ENCODE measurements at regions not wholly inside any gene's neighbourhood (a gene's known extent, or its start where the extent isn't known, plus 50 kb on each side); places are given as distances from the start of the nearest gene placed in this dataset.

- DNase-seq, result no peak
- no peak for ATAC-seq (ENCODE audit: poor library complexity)
- Histone ChIP-seq H3K9me3 (ENCODE audit: control insufficient read depth in 1 of 2, insufficient read depth in 1 of 2, low read length in 2 of 2) (no peaks in the 10 kb centered on the region), H3K27ac (ENCODE audit: low read depth in 1 of 2, low read length in 2 of 2) (no peak overlapping the region), H3K36me3 (ENCODE audit: insufficient read depth, low read length) (no peaks in the 10 kb centered on the region), H3K27me3 (ENCODE audit: control insufficient read depth in 1 of 2, insufficient read depth in 2 of 2, low read length in 2 of 2) (no peaks in the 10 kb centered on the region), H3K4me3 (ENCODE audit: low read length) (no peak overlapping the region), H3K4me1 (ENCODE audit: insufficient read depth, low read length) (peaks cover under 1% of the 10 kb centered on the region)
- CTCF ChIA-PET, result no interaction called here
- H3K9me3 Mint-ChIP-seq, result no peaks in the 10 kb centered on the region
- peaks cover 20% of the 10 kb centered on the region for H3K4me1 Mint-ChIP-seq (ENCODE audit: low read depth)
- TF ChIP-seq CTCF (IDR thresholded peaks at IDR 0.05), result no peak
- H3K4me3 Mint-ChIP-seq, result no peak overlapping the region
- POLR2A ChIA-PET, result no interaction called here
- H3K27me3 Mint-ChIP-seq, result no peaks in the 10 kb centered on the region
- no peaks in the 10 kb centered on the region for H3K36me3 Mint-ChIP-seq (ENCODE audit: low read depth)
- H3K27ac Mint-ChIP-seq, result no peak overlapping the region
- intact Hi-C loops (cut with DNase I, micrococcal nuclease), result loop anchor here in 1 of 2 experiments (5.0 to 10.0 kb wide), 2 partner anchors 261 to 306 kb away; no protein-coding TSS in a partner anchor
Measured at GRCh38 chr12:9326085-9326484, 117.9 kb upstream of the PZP start.

- H3K36me3 ChIP-seq (ENCODE audit: insufficient read depth, low read length), result no peaks in the 10 kb centered on the region
- POLR2A ChIA-PET, result no interaction called here
- DNase-seq (no peak), ATAC-seq (ENCODE audit: poor library complexity) (no peak)
- no peaks in the 10 kb centered on the region for H3K27me3 ChIP-seq (ENCODE audit: control insufficient read depth in 1 of 2, insufficient read depth in 2 of 2, low read length in 2 of 2)
- CTCF ChIA-PET, result no interaction called here
- no peak for TF ChIP-seq CTCF (IDR thresholded peaks at IDR 0.05)
- H3K27me3 Mint-ChIP-seq, result no peaks in the 10 kb centered on the region
- peaks cover 19% of the 10 kb centered on the region for H3K4me1 Mint-ChIP-seq (ENCODE audit: low read depth)
- H3K4me3 Mint-ChIP-seq, result no peak overlapping the region
- H3K4me1 ChIP-seq (ENCODE audit: insufficient read depth, low read length), result no peaks in the 10 kb centered on the region
- no peak overlapping the region for H3K27ac Mint-ChIP-seq
- H3K27ac ChIP-seq (ENCODE audit: low read depth in 1 of 2, low read length in 2 of 2), result no peak overlapping the region
- intact Hi-C loops (cut with DNase I, micrococcal nuclease), result loop anchor here in 1 of 2 experiments (5.0 to 10.0 kb wide), 2 partner anchors 261 to 307 kb away; no protein-coding TSS in a partner anchor
- no peaks in the 10 kb centered on the region for H3K9me3 ChIP-seq (ENCODE audit: control insufficient read depth in 1 of 2, insufficient read depth in 1 of 2, low read length in 2 of 2)
- H3K9me3 Mint-ChIP-seq, result no peaks in the 10 kb centered on the region
- no peak overlapping the region for H3K4me3 ChIP-seq (ENCODE audit: low read length)
- H3K36me3 Mint-ChIP-seq (ENCODE audit: low read depth), result no peaks in the 10 kb centered on the region
Measured at GRCh38 chr12:9325471-9325870, 117.3 kb upstream of the PZP start.

DNA sequence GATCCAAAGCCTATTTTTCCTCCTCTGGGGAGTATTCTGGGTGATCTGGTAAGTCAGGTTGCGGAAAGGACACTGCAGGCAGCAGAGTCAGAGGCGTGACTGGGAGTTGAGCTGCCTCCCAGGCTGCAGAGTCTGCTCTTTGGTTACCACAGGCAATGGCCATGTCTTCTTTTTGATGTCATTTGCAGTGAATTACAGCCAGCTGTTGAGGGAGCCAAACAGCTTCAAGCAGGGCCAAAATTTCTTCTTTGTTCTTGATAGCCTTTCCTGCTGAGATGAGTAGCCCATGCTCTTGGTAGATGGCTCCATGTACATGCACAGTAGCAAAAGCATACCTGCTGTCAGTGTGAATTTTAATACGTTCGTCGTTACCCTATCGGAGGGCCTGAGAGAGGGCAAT lies 116.6 kb upstream of the PZP start:
- Mint-ChIP-seq H3K9me3 (no peaks in the 10 kb centered on the region), H3K36me3 (ENCODE audit: low read depth) (no peaks in the 10 kb centered on the region), H3K4me1 (ENCODE audit: low read depth) (peaks cover 19% of the 10 kb centered on the region), H3K4me3 (no peak overlapping the region), H3K27me3 (no peaks in the 10 kb centered on the region), H3K27ac (no peak overlapping the region)
- intact Hi-C loops (cut with DNase I, micrococcal nuclease), result loop anchor here in 1 of 2 experiments (5.0 to 10.0 kb wide), 2 partner anchors 260 to 308 kb away; no protein-coding TSS in a partner anchor
- CTCF ChIA-PET, result no interaction called here
- no peak overlapping the region for H3K27ac ChIP-seq (ENCODE audit: low read depth in 1 of 2, low read length in 2 of 2)
- no peaks in the 10 kb centered on the region for H3K36me3 ChIP-seq (ENCODE audit: insufficient read depth, low read length)
- no peaks in the 10 kb centered on the region for H3K4me1 ChIP-seq (ENCODE audit: insufficient read depth, low read length)
- no peak for DNase-seq
- H3K27me3 ChIP-seq (ENCODE audit: control insufficient read depth in 1 of 2, insufficient read depth in 2 of 2, low read length in 2 of 2), result no peaks in the 10 kb centered on the region
- POLR2A ChIA-PET, result no interaction called here
- no peak overlapping the region for H3K4me3 ChIP-seq (ENCODE audit: low read length)
- no peak for TF ChIP-seq CTCF (IDR thresholded peaks at IDR 0.05)
- no peaks in the 10 kb centered on the region for H3K9me3 ChIP-seq (ENCODE audit: control insufficient read depth in 1 of 2, insufficient read depth in 1 of 2, low read length in 2 of 2)
- no peak for ATAC-seq (ENCODE audit: poor library complexity)

Data from CD4-positive, alpha-beta T cell (primary cell).